Stimulated activated CD8-positive, alpha-beta memory T cell treated with anti-CD3 and anti-CD28 coated beads, Interleukin-4, amount 100 ng/mL, for 1 hour (primary cell): ENCODE measurements at regions not wholly inside any gene's neighbourhood (a gene's known extent, or its start where the extent isn't known, plus 50 kb on each side); places are given as distances from the start of the nearest gene placed in this dataset.

Experiments used
- DNase-seq, 2 donors: peaks; one replicate each; pipeline ENCODE4 v3.0.0-alpha.2; 2020; ENCODE audit warnings: low read depth in 2 of 2, low spot score in 1 of 2

- no peak for DNase-seq
These were observed 86.9 kb downstream of the FGF9 start for GRCh38 chr13:21757763-21758162.

- DNase-seq = no peak
These were observed 87.6 kb downstream of the FGF9 start for GRCh38 chr13:21758441-21758840.

- DNase-seq = no peak
These were observed 88.6 kb downstream of the FGF9 start for GRCh38 chr13:21759463-21759862.

GRCh38 chr13:21759911-21760310, 89.0 kb downstream of the FGF9 start:
- no peak for DNase-seq

GRCh38 chr13:21761770-21762169, 90.9 kb downstream of the FGF9 start:
- no peak for DNase-seq

- no peak for DNase-seq
These were observed 91.6 kb downstream of the FGF9 start for GRCh38 chr13:21762512-21762911.

GRCh38 chr13:21767032-21767431, 96.2 kb downstream of the FGF9 start:
- DNase-seq = no peak

- DNase-seq = no peak
These were observed 100.2 kb downstream of the FGF9 start for GRCh38 chr13:21771075-21771474.

GRCh38 chr13:21777166-21777565, 106.3 kb downstream of the FGF9 start:
- DNase-seq = no peak

- no peak for DNase-seq
These were observed 106.9 kb downstream of the FGF9 start for GRCh38 chr13:21777813-21778212.

GRCh38 chr13:21782736-21783135, 111.9 kb downstream of the FGF9 start:
- DNase-seq = no peak

- no peak for DNase-seq
These were observed 115.1 kb downstream of the FGF9 start for GRCh38 chr13:21785990-21786389.

GRCh38 chr13:21796066-21796465, 125.2 kb downstream of the FGF9 start:
- no peak for DNase-seq

- no peak for DNase-seq
These were observed 126.1 kb downstream of the FGF9 start for GRCh38 chr13:21796775-21797514.

- no peak for DNase-seq
These were observed 126.9 kb downstream of the FGF9 start for GRCh38 chr13:21797736-21798135.

GRCh38 chr13:21798181-21798580, 127.3 kb downstream of the FGF9 start:
- no peak for DNase-seq

GRCh38 chr13:21799671-21800070, 128.8 kb downstream of the FGF9 start:
- no peak for DNase-seq

GRCh38 chr13:21800837-21801616, 130.2 kb downstream of the FGF9 start:
- no peak for DNase-seq

- no peak for DNase-seq
These were observed 134.9 kb downstream of the FGF9 start for GRCh38 chr13:21805733-21806132.

- no peak for DNase-seq
These were observed 141.3 kb downstream of the FGF9 start for GRCh38 chr13:21812192-21812626.

- no peak for DNase-seq
These were observed 142.2 kb downstream of the FGF9 start for GRCh38 chr13:21813110-21813509.

- DNase-seq = no peak
These were observed 143.0 kb downstream of the FGF9 start for GRCh38 chr13:21813844-21814243.

- DNase-seq = no peak
These were observed 143.7 kb downstream of the FGF9 start for GRCh38 chr13:21814604-21815003.
